ENCODE measurements at regions not wholly inside any gene's neighbourhood (a gene's known extent, or its start where the extent isn't known, plus 50 kb on each side); places are given as distances from the start of the nearest gene placed in this dataset.

- Histone ChIP-seq H3K4me3 (no peak overlapping the region), H2AFZ (ENCODE audit: control insufficient read depth, low read depth, low read length) (no peak overlapping the region), H3K4me1 (ENCODE audit: control insufficient read depth, insufficient read depth, low read length) (no peaks in the 10 kb centered on the region), H3K9me3 (replicated peaks; ENCODE audit: control insufficient read depth, insufficient read depth, low read length) (no peaks in the 10 kb centered on the region; the same call in 1 of the 3 replicates), H3K36me3 (ENCODE audit: control insufficient read depth in 2 of 2, insufficient read depth in 2 of 2, low read length in 1 of 2) (no peaks in the 10 kb centered on the region), H3K79me2 (ENCODE audit: control insufficient read depth, insufficient read depth, low read length) (no peaks in the 10 kb centered on the region), H4K20me1 (ENCODE audit: control insufficient read depth, insufficient read depth) (no peaks in the 10 kb centered on the region), H3K9ac (ENCODE audit: control insufficient read depth, insufficient read depth, low read length) (no peak overlapping the region), H3K4me2 (ENCODE audit: control insufficient read depth, insufficient read depth) (no peak overlapping the region), H3K27me3 (replicated peaks in 1 of 2; ENCODE audit: control insufficient read depth in 2 of 2, insufficient read depth in 2 of 2, low read length in 1 of 2) (no peaks in the 10 kb centered on the region), H3K27ac (ENCODE audit: control insufficient read depth, insufficient read depth) (no peak overlapping the region)
- BruUV-seq (replicated peaks), result no TSS peak
- CTCF ChIA-PET, result interaction anchor here (0.8 kb wide), 1 partner anchor 21 kb away, joined by 4 read pairs; no protein-coding TSS in a partner anchor
- POLR2A ChIA-PET, result no interaction called here
- intact Hi-C loops (cut with micrococcal nuclease; ENCODE audit: unreplicated experiment) (no loop called here), in situ Hi-C loops (cut with MboI) (no loop called here)
- SMC1A ChIA-PET (ENCODE audit: uncharacterized antibody, unreplicated experiment), result no interaction called here
- TF ChIP-seq POLR2AphosphoS2 (IDR thresholded peaks at IDR 0.05; ENCODE audit: low read depth, low read length) (no peak), YY1 (IDR thresholded peaks at IDR 0.05; ENCODE audit: low read depth, low read length) (no peak), CTCF (IDR thresholded peaks at IDR 0.05 in 2 of 3, conservative IDR thresholded peaks at IDR 0.05 in 1 of 3; ENCODE audit: control insufficient read depth in 2 of 3, extremely low read depth in 1 of 3, insufficient read depth in 1 of 3, low read depth in 3 of 3, low read length in 3 of 3) (no peak), MEF2A (IDR thresholded peaks at IDR 0.05; ENCODE audit: insufficient read depth, low read depth, low read length) (no peak), IRF3 (IDR thresholded peaks at IDR 0.05) (no peak), REST (IDR thresholded peaks at IDR 0.05; ENCODE audit: low read depth, low read length) (no peak), TARDBP (IDR thresholded peaks at IDR 0.05; ENCODE audit: borderline replicate concordance) (no peak), NBN (IDR thresholded peaks at IDR 0.05) (no peak), ZNF274 (IDR thresholded peaks at IDR 0.05; ENCODE audit: insufficient read depth, insufficient read length) (no peak), TBL1XR1 (IDR thresholded peaks at IDR 0.05; ENCODE audit: low read depth, low read length) (no peak)
- RAD21 ChIA-PET (ENCODE audit: unreplicated experiment), result no interaction called here
- FAIRE-seq, result no peak
- WGBS (ENCODE audit: insufficient coverage, insufficient replicate concordance, low lambda C conversion rate, missing lambda C conversion rate), result 77% methylated on average over 6 of the region's 6 CpGs
- ATAC-seq, result no peak
- DNase-seq (ENCODE audit: low read depth, low spot score), result no peak
These were observed 137.3 kb upstream of the RANBP3L start for GRCh38 chr5:36438765-36439561.
